ENCODE measurements at regions not wholly inside any gene's neighbourhood (a gene's known extent, or its start where the extent isn't known, plus 50 kb on each side); places are given as distances from the start of the nearest gene placed in this dataset.

DNA sequence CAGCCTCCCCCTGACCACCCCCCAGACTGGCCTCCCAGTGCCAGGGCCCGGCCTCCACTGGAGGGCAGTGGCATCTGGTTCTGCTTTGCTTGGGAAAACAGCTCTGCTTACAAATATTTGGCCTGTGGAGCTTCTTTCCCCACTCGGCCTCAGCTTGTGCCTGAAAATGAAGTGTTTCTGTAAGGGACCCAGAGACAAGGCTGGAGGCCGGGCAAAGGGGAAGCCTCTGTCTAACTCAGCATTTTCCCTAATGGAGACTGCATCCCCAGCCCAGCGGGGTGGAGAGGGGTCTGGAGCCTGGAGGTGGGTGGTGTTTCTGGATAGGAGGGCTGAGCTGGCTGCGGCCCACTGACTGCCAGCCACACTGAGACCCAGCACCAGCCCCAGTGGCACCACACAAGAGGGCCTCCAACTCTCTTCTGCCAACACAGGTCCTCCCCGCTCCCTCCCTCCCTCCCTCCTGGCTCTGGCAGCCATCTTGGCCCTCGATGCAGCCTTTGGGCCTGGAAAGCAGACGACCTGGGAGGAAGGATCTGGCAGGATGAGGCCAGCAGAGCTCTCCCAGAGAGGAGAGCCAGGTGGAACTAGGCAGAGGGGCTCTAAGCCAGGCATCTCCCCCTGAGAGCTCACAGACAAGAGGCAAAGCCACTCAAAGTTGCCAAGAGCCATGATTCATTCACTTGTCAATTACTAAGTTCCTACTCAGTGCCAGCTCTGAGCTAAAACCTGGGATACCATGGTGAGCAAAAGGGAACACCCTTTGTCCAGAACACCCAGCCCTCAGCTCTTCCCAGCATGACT lies 77.1 kb upstream of the CD82 start:
- Mint-ChIP-seq H3K4me1 (ENCODE audit: low read depth, unreplicated experiment) (no peaks in the 10 kb centered on the region), H3K27me3 (ENCODE audit: unreplicated experiment) (peaks cover 43% of the 10 kb centered on the region), H3K27ac (ENCODE audit: unreplicated experiment) (no peak overlapping the region), H3K4me3 (ENCODE audit: low read depth, unreplicated experiment) (no peak overlapping the region), H3K9me3 (ENCODE audit: low read depth, unreplicated experiment) (peaks cover 3% of the 10 kb centered on the region), H3K36me3 (ENCODE audit: insufficient read depth, unreplicated experiment) (no peaks in the 10 kb centered on the region)
- DNase-seq: no peak
- intact Hi-C loops (cut with micrococcal nuclease; ENCODE audit: unreplicated experiment): no loop called here
- CTCF ChIA-PET: interaction anchor here (0.6 kb wide), 1 partner anchor 1427 kb away, joined by 3 read pairs; no protein-coding TSS in a partner anchor
- TF ChIP-seq, protein P1, sequence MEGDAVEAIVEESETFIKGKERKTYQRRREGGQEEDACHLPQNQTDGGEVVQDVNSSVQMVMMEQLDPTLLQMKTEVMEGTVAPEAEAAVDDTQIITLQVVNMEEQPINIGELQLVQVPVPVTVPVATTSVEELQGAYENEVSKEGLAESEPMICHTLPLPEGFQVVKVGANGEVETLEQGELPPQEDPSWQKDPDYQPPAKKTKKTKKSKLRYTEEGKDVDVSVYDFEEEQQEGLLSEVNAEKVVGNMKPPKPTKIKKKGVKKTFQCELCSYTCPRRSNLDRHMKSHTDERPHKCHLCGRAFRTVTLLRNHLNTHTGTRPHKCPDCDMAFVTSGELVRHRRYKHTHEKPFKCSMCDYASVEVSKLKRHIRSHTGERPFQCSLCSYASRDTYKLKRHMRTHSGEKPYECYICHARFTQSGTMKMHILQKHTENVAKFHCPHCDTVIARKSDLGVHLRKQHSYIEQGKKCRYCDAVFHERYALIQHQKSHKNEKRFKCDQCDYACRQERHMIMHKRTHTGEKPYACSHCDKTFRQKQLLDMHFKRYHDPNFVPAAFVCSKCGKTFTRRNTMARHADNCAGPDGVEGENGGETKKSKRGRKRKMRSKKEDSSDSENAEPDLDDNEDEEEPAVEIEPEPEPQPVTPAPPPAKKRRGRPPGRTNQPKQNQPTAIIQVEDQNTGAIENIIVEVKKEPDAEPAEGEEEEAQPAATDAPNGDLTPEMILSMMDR (IDR thresholded peaks at IDR 0.05; ENCODE audit: unreplicated experiment): no peak
- BruUV-seq (replicated peaks): no TSS peak

DNA sequence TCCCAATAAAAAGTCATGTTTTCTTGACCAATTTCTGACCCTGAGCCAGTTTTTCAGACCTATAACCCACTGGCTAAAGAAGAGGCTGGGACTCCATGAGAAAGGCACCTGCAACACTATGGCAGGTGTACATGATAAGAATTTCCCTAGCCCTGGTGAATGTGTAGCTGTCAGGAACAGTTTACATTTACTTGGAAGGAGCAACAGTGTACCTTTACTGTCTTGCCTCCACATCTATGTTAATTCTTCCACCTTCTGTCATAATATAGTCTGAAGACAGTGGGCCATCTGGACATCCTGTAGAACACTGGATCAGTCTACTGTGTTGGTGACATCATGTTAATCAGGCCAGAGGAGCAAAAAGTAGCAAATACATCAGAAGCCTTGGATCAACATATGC lies 72.1 kb upstream of the CD82 start:
- TF ChIP-seq, protein P1 (IDR thresholded peaks at IDR 0.05; ENCODE audit: unreplicated experiment): no peak
- DNase-seq: no peak
- CTCF ChIA-PET: no interaction called here
- no TSS peak for BruUV-seq (replicated peaks)
- Mint-ChIP-seq H3K36me3 (ENCODE audit: insufficient read depth, unreplicated experiment) (no peaks in the 10 kb centered on the region), H3K9me3 (ENCODE audit: low read depth, unreplicated experiment) (no peaks in the 10 kb centered on the region), H3K4me3 (ENCODE audit: low read depth, unreplicated experiment) (no peak overlapping the region), H3K4me1 (ENCODE audit: low read depth, unreplicated experiment) (no peaks in the 10 kb centered on the region), H3K27ac (ENCODE audit: unreplicated experiment) (no peak overlapping the region), H3K27me3 (ENCODE audit: unreplicated experiment) (peaks cover 91% of the 10 kb centered on the region)
- intact Hi-C loops (cut with micrococcal nuclease; ENCODE audit: unreplicated experiment): no loop called here

DNA sequence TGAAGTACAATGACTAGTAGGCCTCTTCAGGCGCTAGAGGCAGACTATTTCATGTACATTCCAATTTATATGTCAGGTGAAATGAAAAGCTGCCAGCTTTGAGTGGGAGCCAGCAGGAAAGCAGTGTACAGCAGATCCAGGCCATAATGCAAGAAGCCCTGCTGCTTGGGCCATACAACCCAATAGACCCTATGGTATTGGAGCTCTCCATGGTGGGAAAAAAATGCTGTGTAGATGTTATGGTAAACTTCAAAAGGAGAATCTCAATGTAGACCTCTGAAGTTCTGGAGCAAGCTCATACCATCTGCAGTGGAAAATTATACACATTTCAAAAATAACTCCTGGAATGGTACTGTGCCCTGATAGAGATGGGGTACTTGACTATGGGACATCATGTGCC lies 71.5 kb upstream of the CD82 start:
- no peaks in the 10 kb centered on the region for H3K4me1 Mint-ChIP-seq (ENCODE audit: low read depth, unreplicated experiment)
- peaks cover 91% of the 10 kb centered on the region for H3K27me3 Mint-ChIP-seq (ENCODE audit: unreplicated experiment)
- intact Hi-C loops (cut with micrococcal nuclease; ENCODE audit: unreplicated experiment): no loop called here
- H3K4me3 Mint-ChIP-seq (ENCODE audit: low read depth, unreplicated experiment): no peak overlapping the region
- H3K36me3 Mint-ChIP-seq (ENCODE audit: insufficient read depth, unreplicated experiment): no peaks in the 10 kb centered on the region
- CTCF ChIA-PET: no interaction called here
- no peak overlapping the region for H3K27ac Mint-ChIP-seq (ENCODE audit: unreplicated experiment)
- DNase-seq: no peak
- H3K9me3 Mint-ChIP-seq (ENCODE audit: low read depth, unreplicated experiment): no peaks in the 10 kb centered on the region
- BruUV-seq (replicated peaks): no TSS peak
- TF ChIP-seq, protein P1 (IDR thresholded peaks at IDR 0.05; ENCODE audit: unreplicated experiment): no peak

DNA sequence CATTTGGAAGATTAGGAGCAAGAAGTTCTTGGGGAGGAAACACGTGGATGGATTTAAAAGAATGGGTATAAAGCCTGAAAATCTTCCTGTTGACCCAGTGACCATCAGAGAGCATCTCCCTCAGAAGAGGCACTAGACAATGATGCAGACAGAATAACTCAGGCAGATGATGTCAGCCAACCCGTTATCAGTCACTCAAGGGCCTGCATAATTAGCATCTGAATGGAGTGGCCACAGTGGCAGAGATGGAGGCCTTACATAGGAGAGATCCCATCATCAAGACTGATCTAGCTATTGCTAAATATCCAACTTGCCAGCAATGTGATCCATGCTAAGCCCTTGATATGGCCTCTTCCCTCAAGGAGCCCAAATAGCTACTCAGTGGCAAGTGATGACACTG lies 70.7 kb upstream of the CD82 start:
- no peak for DNase-seq
- H3K27me3 Mint-ChIP-seq (ENCODE audit: unreplicated experiment): peaks cover 88% of the 10 kb centered on the region
- no peak overlapping the region for H3K27ac Mint-ChIP-seq (ENCODE audit: unreplicated experiment)
- H3K36me3 Mint-ChIP-seq (ENCODE audit: insufficient read depth, unreplicated experiment): no peaks in the 10 kb centered on the region
- no peaks in the 10 kb centered on the region for H3K4me1 Mint-ChIP-seq (ENCODE audit: low read depth, unreplicated experiment)
- BruUV-seq (replicated peaks): no TSS peak
- no peaks in the 10 kb centered on the region for H3K9me3 Mint-ChIP-seq (ENCODE audit: low read depth, unreplicated experiment)
- no peak overlapping the region for H3K4me3 Mint-ChIP-seq (ENCODE audit: low read depth, unreplicated experiment)
- CTCF ChIA-PET: no interaction called here
- TF ChIP-seq, protein P1 (IDR thresholded peaks at IDR 0.05; ENCODE audit: unreplicated experiment): no peak
- intact Hi-C loops (cut with micrococcal nuclease; ENCODE audit: unreplicated experiment): no loop called here
